SK-N-SH treated with all-trans-retinoic acid at 6 μM for 48 hours (cell line): ENCODE measurements at regions not wholly inside any gene's neighbourhood (a gene's known extent, or its start where the extent isn't known, plus 50 kb on each side); places are given as distances from the start of the nearest gene placed in this dataset.

Experiments
- ATAC-seq: fragments of 200-7000 bp; cut with Tn5 transposase; 3 replicates; pipeline ENCODE4 v1.9.1; 2020; ENCODE audit warnings: mild to moderate bottlenecking, moderate library complexity
- ARNTL ChIP-seq: fragments of 450-650 bp; formaldehyde crosslinking; IDR thresholded peaks from 2 replicates; pipeline ENCODE4 v1.5.0; 2020; ENCODE audit warnings: low read depth, mild to moderate bottlenecking, moderate library complexity, borderline replicate concordance
- BACH2 ChIP-seq: fragments of 250-450 bp; sonication (Bioruptor Pico); IDR thresholded peaks from 2 replicates; pipeline ENCODE4 v1.9.0; 2021; ENCODE audit warnings: mild to moderate bottlenecking, borderline replicate concordance
- CSDC2 ChIP-seq: fragments of 250-450 bp; sonication (Bioruptor Pico); IDR thresholded peaks from 2 replicates; pipeline ENCODE4 v1.5.0; 2020; ENCODE audit warnings: mild to moderate bottlenecking, moderate library complexity
- ISL1 ChIP-seq: fragments of 250-450 bp; sonication (Bioruptor Pico); IDR thresholded peaks from 2 replicates; pipeline ENCODE4 v2.1.2; 2022; ENCODE audit warnings: mild to moderate bottlenecking, moderate library complexity
- OSR1 ChIP-seq: fragments of 250-450 bp; sonication (Bioruptor Pico); IDR thresholded peaks from 2 replicates; pipeline ENCODE4 v1.8.0; 2022; ENCODE audit warnings: moderate library complexity, mild to moderate bottlenecking, inconsistent platforms
- PPARA ChIP-seq: fragments of 250-450 bp; sonication (Bioruptor Pico); IDR thresholded peaks from 2 replicates; pipeline ENCODE4 v1.5.0; 2020; ENCODE audit warnings: mild to moderate bottlenecking, borderline replicate concordance
- SNAI2 ChIP-seq: fragments of 250-450 bp; sonication (Bioruptor Pico); IDR thresholded peaks from 2 replicates; pipeline ENCODE4 v1.5.0; 2020; ENCODE audit warnings: mild to moderate bottlenecking, moderate library complexity
- TCF4 ChIP-seq: fragments of 250-450 bp; sonication (Bioruptor Pico); IDR thresholded peaks from 2 replicates; pipeline ENCODE4 v1.8.0; 2021; ENCODE audit warnings: mild to moderate bottlenecking, moderate library complexity, borderline replicate concordance
- TOX ChIP-seq: fragments of 250-450 bp; sonication (Bioruptor Pico); IDR thresholded peaks from 2 replicates; pipeline ENCODE4 v1.8.0; 2021; ENCODE audit warnings: mild to moderate bottlenecking, moderate library complexity, borderline replicate concordance
- ZC3H10 ChIP-seq: fragments of 250-450 bp; sonication (Bioruptor Pico); IDR thresholded peaks from 2 replicates; pipeline ENCODE4 v1.5.1; 2021; ENCODE audit warnings: mild to moderate bottlenecking, moderate library complexity
- ZFP3 ChIP-seq: fragments of 250-450 bp; sonication (Bioruptor Pico); IDR thresholded peaks from 2 replicates; pipeline ENCODE4 v1.5.0; 2020; ENCODE audit warnings: mild to moderate bottlenecking, moderate library complexity
- ZFP30 ChIP-seq: fragments of 450-650 bp; formaldehyde crosslinking; IDR thresholded peaks from 2 replicates; pipeline ENCODE4 v1.5.0; 2022; ENCODE audit warnings: mild to moderate bottlenecking, moderate library complexity
- ZNF565 ChIP-seq: fragments of 450-650 bp; formaldehyde crosslinking; conservative IDR thresholded peaks from 2 replicates; pipeline ENCODE4 v1.5.0; 2020; ENCODE audit warnings: low read depth, mild to moderate bottlenecking, moderate library complexity
- ZNF8 ChIP-seq: fragments of 450-650 bp; formaldehyde crosslinking; IDR thresholded peaks from 2 replicates; pipeline ENCODE4 v1.5.0; 2020; ENCODE audit warnings: mild to moderate bottlenecking, moderate library complexity
- TF ChIP-seq, protein P1 (sequence below): fragments of 250-450 bp; sonication (Bioruptor Pico); IDR thresholded peaks from 2 replicates; pipeline ENCODE4 v1.5.0; 2020; ENCODE audit warnings: mild to moderate bottlenecking, moderate library complexity
- TF ChIP-seq, protein P2 (sequence below): fragments of 250-450 bp; sonication (Bioruptor Pico); IDR thresholded peaks from 2 replicates; pipeline ENCODE4 v1.5.1; 2020; ENCODE audit warnings: low read depth, mild to moderate bottlenecking, moderate library complexity
- TF ChIP-seq, protein P3 (sequence below): fragments of 250-450 bp; sonication (Bioruptor Pico); IDR thresholded peaks from 2 replicates; pipeline ENCODE4 v1.5.1; 2021; ENCODE audit warnings: mild to moderate bottlenecking, moderate library complexity
- TF ChIP-seq, protein P4 (sequence below): fragments of 250-450 bp; sonication (Bioruptor Pico); IDR thresholded peaks from 2 replicates; pipeline ENCODE4 v1.8.0; 2021; ENCODE audit warnings: low read depth, mild to moderate bottlenecking, moderate library complexity, borderline replicate concordance

DNA sequence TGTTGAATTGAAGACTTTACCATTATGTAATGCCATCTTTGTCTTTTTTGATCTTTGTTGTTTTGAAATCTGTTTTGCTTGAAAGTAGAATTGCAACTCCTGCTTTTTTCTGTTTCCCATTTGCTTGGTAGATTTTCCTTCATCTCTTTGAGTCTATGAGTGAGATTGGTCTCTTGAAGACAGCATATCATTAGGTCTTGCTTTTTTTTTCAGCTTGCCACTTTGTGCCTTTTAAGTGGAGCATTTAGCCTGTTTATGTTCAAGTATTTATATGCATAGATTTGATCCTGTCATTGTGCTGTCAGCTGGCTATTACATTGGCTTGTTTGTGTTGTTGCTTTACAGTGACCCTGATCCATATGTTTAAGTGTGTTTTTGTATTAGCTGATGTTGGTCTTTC, 131.8 kb downstream of the ZIC1 start (continued):
- TF ChIP-seq, protein P1, sequence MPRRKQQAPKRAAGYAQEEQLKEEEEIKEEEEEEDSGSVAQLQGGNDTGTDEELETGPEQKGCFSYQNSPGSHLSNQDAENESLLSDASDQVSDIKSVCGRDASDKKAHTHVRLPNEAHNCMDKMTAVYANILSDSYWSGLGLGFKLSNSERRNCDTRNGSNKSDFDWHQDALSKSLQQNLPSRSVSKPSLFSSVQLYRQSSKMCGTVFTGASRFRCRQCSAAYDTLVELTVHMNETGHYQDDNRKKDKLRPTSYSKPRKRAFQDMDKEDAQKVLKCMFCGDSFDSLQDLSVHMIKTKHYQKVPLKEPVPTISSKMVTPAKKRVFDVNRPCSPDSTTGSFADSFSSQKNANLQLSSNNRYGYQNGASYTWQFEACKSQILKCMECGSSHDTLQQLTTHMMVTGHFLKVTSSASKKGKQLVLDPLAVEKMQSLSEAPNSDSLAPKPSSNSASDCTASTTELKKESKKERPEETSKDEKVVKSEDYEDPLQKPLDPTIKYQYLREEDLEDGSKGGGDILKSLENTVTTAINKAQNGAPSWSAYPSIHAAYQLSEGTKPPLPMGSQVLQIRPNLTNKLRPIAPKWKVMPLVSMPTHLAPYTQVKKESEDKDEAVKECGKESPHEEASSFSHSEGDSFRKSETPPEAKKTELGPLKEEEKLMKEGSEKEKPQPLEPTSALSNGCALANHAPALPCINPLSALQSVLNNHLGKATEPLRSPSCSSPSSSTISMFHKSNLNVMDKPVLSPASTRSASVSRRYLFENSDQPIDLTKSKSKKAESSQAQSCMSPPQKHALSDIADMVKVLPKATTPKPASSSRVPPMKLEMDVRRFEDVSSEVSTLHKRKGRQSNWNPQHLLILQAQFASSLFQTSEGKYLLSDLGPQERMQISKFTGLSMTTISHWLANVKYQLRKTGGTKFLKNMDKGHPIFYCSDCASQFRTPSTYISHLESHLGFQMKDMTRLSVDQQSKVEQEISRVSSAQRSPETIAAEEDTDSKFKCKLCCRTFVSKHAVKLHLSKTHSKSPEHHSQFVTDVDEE (CRISPR knock-in tag), result no peak
- TF ChIP-seq, protein P2, sequence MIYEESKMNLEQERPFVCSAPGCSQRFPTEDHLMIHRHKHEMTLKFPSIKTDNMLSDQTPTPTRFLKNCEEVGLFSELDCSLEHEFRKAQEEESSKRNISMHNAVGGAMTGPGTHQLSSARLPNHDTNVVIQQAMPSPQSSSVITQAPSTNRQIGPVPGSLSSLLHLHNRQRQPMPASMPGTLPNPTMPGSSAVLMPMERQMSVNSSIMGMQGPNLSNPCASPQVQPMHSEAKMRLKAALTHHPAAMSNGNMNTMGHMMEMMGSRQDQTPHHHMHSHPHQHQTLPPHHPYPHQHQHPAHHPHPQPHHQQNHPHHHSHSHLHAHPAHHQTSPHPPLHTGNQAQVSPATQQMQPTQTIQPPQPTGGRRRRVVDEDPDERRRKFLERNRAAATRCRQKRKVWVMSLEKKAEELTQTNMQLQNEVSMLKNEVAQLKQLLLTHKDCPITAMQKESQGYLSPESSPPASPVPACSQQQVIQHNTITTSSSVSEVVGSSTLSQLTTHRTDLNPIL (CRISPR knock-in tag), result no peak
- TF ChIP-seq TOX (CRISPR knock-in tag), result no peak
- no peak for TF ChIP-seq ZC3H10 (CRISPR knock-in tag)
- no peak for TF ChIP-seq PPARA
- no peak for TF ChIP-seq ZNF8 (CRISPR knock-in tag)
- no peak for TF ChIP-seq ISL1 (CRISPR knock-in tag)
- no peak for TF ChIP-seq BACH2 (CRISPR knock-in tag)

DNA sequence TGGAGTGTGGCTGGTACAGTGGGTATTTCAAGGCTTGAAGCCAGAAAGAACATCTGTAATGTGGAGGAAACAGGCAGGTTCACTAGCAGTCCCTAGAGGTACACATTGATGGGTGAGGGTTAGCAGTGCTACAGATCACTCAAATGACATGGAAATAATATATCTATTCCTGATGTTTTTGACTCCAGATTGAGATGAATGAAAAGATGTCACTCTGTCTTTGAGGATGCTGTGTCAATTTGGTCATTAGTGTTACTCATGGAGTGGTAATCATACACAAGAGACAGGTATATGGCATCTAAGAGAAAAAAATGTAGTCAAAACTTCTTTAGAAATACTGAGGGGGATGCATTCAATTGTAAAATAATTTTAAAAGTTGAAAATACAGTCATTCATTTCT, 135.1 kb downstream of the ZIC1 start:
- ATAC-seq, result no peak

DNA sequence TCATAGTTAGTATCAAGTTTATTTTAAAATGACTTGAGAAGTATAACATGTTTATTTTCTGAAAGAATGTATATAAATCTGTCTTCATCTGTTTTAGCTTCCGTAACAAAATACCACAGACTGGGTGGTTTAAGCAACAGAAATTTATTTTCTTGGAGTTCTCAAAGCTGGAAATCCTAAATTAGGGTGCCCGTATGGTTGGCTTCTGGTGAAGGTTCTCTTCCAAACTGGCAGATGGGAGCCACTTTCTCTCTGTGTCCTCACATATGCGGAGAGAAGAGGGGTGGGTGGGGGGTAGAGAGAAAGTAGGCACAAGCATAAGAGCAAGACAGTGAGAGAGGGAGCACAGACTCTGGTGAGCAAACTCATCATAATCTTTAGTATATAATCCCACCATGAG, 142.3 kb downstream of the ZIC1 start:
- TF ChIP-seq BACH2 (CRISPR knock-in tag) (no peak), TCF4 (CRISPR knock-in tag) (no peak), CSDC2 (CRISPR knock-in tag) (no peak), ZNF8 (CRISPR knock-in tag) (no peak)
- no peak for ATAC-seq

More for the DNA sequence above, 135.1 kb downstream of the ZIC1 start:
- no peak for TF ChIP-seq ZNF8 (CRISPR knock-in tag)
- TF ChIP-seq PPARA, result no peak
- no peak for TF ChIP-seq ZC3H10 (CRISPR knock-in tag)
- no peak for TF ChIP-seq ZFP3 (CRISPR knock-in tag)
- no peak for TF ChIP-seq ZFP30 (CRISPR knock-in tag)
- TF ChIP-seq CSDC2 (CRISPR knock-in tag), result no peak
- no peak for TF ChIP-seq TCF4 (CRISPR knock-in tag)
- TF ChIP-seq SNAI2 (CRISPR knock-in tag), result no peak
- TF ChIP-seq, protein P3, sequence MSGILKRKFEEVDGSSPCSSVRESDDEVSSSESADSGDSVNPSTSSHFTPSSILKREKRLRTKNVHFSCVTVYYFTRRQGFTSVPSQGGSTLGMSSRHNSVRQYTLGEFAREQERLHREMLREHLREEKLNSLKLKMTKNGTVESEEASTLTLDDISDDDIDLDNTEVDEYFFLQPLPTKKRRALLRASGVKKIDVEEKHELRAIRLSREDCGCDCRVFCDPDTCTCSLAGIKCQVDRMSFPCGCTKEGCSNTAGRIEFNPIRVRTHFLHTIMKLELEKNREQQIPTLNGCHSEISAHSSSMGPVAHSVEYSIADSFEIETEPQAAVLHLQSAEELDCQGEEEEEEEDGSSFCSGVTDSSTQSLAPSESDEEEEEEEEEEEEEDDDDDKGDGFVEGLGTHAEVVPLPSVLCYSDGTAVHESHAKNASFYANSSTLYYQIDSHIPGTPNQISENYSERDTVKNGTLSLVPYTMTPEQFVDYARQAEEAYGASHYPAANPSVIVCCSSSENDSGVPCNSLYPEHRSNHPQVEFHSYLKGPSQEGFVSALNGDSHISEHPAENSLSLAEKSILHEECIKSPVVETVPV (CRISPR knock-in tag), result no peak

DNA sequence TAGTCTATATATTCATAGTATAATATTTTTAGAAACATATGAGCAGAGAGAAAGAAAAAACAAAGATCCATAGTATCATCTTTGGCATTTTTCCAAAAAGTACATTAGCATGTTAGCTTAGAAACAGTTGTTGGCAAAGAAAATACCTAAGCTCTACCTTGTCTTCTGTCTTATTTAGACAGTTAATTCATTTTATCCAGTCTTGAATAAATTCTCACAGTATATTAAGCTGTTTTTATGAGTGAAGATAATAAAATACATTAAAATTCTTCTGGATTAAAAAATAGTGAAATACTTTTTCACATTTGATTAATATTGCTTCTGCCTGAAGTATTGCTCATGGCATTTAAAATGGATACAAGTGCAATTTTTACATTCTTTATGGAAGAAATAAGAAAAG, 145.2 kb downstream of the ZIC1 start:
- ATAC-seq, result no peak; the same call in 2 of the 3 replicates
- TF ChIP-seq ZFP3 (CRISPR knock-in tag), result no peak
- TF ChIP-seq ISL1 (CRISPR knock-in tag), result peak; percentile 98
- TF ChIP-seq, protein P3 (CRISPR knock-in tag), result no peak
- TF ChIP-seq, protein P4, sequence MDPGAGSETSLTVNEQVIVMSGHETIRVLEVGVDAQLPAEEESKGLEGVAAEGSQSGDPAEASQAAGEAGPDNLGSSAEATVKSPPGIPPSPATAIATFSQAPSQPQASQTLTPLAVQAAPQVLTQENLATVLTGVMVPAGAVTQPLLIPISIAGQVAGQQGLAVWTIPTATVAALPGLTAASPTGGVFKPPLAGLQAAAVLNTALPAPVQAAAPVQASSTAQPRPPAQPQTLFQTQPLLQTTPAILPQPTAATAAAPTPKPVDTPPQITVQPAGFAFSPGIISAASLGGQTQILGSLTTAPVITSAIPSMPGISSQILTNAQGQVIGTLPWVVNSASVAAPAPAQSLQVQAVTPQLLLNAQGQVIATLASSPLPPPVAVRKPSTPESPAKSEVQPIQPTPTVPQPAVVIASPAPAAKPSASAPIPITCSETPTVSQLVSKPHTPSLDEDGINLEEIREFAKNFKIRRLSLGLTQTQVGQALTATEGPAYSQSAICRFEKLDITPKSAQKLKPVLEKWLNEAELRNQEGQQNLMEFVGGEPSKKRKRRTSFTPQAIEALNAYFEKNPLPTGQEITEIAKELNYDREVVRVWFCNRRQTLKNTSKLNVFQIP (CRISPR knock-in tag), result no peak
- TF ChIP-seq ZNF8 (CRISPR knock-in tag), result no peak

DNA sequence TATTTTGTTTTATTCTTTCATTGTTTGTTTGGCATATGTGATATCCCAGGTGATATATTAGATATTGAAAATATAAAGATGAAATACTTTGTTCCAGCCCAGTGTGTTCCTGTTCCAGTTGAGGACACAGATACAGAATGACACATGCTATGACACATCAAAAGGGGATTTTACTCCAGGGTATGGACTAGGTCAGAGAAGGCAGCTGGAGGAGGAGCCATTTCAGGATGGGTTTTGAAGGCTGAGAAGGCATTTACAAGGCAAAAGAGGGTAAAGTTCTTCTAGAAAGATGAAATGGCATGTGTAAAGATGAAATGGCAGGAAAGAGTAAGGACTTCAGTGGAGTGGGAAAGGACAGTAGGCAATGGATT, 163.8 kb downstream of the ZIC1 start:
- no peak for ATAC-seq
- TF ChIP-seq OSR1 (no peak), ZNF565 (CRISPR knock-in tag) (no peak), ARNTL (CRISPR knock-in tag) (no peak), SNAI2 (CRISPR knock-in tag) (no peak), CSDC2 (CRISPR knock-in tag) (no peak)
- TF ChIP-seq, protein P1 (CRISPR knock-in tag), result no peak
- TF ChIP-seq, protein P3 (CRISPR knock-in tag), result no peak
- TF ChIP-seq, protein P4 (CRISPR knock-in tag), result no peak
